Activated T-cell treated with anti-CD3 and anti-CD28 coated beads, Interleukin-2, amount 50 U/mL, for 48 hours (primary cell): ENCODE measurements at regions not wholly inside any gene's neighbourhood (a gene's known extent, or its start where the extent isn't known, plus 50 kb on each side); places are given as distances from the start of the nearest gene placed in this dataset.
"Not testable (repeated sequence)": the region's sequence is repeated elsewhere in the genome, so short reads cannot be mapped to it uniquely, and the experiment has no call there.

Experiments used
- DNase-seq, 2 experiments: peaks; one replicate each; pipeline ENCODE4 v3.0.0-alpha.2; 2020

GRCh38 chr4:24195991-24196736 is 306.3 kb upstream of the PPARGC1A start:
- no peak for DNase-seq

GRCh38 chr4:24192018-24192641 is 302.3 kb upstream of the PPARGC1A start:
- no peak for DNase-seq

GRCh38 chr4:24190761-24191695 is 301.2 kb upstream of the PPARGC1A start:
- no peak for DNase-seq

- no peak for DNase-seq
Measured at GRCh38 chr4:24188459-24188858, 298.6 kb upstream of the PPARGC1A start.

GRCh38 chr4:24186466-24186865 is 296.6 kb upstream of the PPARGC1A start:
- no peak for DNase-seq

- DNase-seq = no peak
Measured at GRCh38 chr4:24181005-24181404, 291.2 kb upstream of the PPARGC1A start.

GRCh38 chr4:24180586-24180985 is 290.7 kb upstream of the PPARGC1A start:
- DNase-seq = no peak

GRCh38 chr4:24179201-24179840 is 289.5 kb upstream of the PPARGC1A start:
- no peak for DNase-seq

GRCh38 chr4:24177443-24177842 is 287.6 kb upstream of the PPARGC1A start:
- DNase-seq = not testable (repeated sequence)

- no peak for DNase-seq
Measured at GRCh38 chr4:24175707-24176106, 285.9 kb upstream of the PPARGC1A start.

GRCh38 chr4:24174602-24175001 is 284.8 kb upstream of the PPARGC1A start:
- no peak for DNase-seq

- no peak for DNase-seq
Measured at GRCh38 chr4:24172406-24172805, 282.6 kb upstream of the PPARGC1A start.

- DNase-seq = no peak
Measured at GRCh38 chr4:24169956-24170355, 280.1 kb upstream of the PPARGC1A start.

- no peak for DNase-seq
Measured at GRCh38 chr4:24168658-24169057, 278.8 kb upstream of the PPARGC1A start.

GRCh38 chr4:24166501-24166900 is 276.7 kb upstream of the PPARGC1A start:
- DNase-seq = no peak

- no peak for DNase-seq
Measured at GRCh38 chr4:24164797-24165196, 274.9 kb upstream of the PPARGC1A start.

GRCh38 chr4:24164054-24164693 is 274.3 kb upstream of the PPARGC1A start:
- no peak for DNase-seq

- DNase-seq = no peak
Measured at GRCh38 chr4:24163314-24163713, 273.5 kb upstream of the PPARGC1A start.

- DNase-seq = no peak
Measured at GRCh38 chr4:24160358-24160757, 270.5 kb upstream of the PPARGC1A start.

- DNase-seq = no peak
Measured at GRCh38 chr4:24158031-24158430, 268.2 kb upstream of the PPARGC1A start.

GRCh38 chr4:24150034-24150433 is 260.2 kb upstream of the PPARGC1A start:
- DNase-seq = no peak

GRCh38 chr4:24146127-24146526 is 256.3 kb upstream of the PPARGC1A start:
- DNase-seq = no peak

- DNase-seq = no peak
Measured at GRCh38 chr4:24145591-24145990, 255.7 kb upstream of the PPARGC1A start.
